ENCODE measurements at regions not wholly inside any gene's neighbourhood (a gene's known extent, or its start where the extent isn't known, plus 50 kb on each side); places are given as distances from the start of the nearest gene placed in this dataset.

DNA sequence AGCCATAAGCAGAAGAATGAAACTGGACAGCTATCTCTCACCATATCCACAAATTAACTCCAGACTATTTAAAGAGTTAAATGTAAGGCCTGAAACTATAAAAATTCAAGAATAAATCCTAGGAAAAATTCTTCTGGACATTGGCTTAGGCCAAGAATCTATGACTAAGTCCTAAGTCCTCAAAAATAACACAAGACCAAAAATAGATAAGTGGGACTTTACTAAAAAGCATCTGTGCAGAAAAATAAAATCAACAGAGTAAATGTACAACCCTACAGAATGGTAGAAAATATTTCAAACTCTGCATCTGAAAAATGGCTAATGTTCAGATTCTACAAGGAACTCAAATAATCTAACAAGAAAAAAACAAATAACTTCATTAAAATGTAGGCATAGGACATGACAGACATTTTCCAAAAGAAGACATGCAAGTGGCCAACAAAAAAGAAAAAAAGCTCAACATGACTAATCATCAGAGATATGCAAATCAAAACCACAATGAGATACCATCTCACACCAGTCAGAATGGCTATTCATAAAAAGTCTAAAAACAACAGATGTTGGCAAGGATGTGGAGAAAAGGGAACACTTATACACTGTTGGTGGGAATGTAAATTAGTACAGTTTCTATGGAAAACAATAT lies 61.0 kb upstream of the PPFIA2 start:
- no peaks in the 10 kb centered on the region for H3K9me3 Mint-ChIP-seq (ENCODE audit: unreplicated experiment)
- H3K36me3 Mint-ChIP-seq (ENCODE audit: unreplicated experiment) = no peaks in the 10 kb centered on the region
- no peak overlapping the region for H3K27ac Mint-ChIP-seq (ENCODE audit: unreplicated experiment)
- no peak overlapping the region for H3K4me3 Mint-ChIP-seq (ENCODE audit: unreplicated experiment)
- H3K27me3 Mint-ChIP-seq (ENCODE audit: unreplicated experiment) = no peaks in the 10 kb centered on the region
- no peak for DNase-seq
- TF ChIP-seq, protein P1, sequence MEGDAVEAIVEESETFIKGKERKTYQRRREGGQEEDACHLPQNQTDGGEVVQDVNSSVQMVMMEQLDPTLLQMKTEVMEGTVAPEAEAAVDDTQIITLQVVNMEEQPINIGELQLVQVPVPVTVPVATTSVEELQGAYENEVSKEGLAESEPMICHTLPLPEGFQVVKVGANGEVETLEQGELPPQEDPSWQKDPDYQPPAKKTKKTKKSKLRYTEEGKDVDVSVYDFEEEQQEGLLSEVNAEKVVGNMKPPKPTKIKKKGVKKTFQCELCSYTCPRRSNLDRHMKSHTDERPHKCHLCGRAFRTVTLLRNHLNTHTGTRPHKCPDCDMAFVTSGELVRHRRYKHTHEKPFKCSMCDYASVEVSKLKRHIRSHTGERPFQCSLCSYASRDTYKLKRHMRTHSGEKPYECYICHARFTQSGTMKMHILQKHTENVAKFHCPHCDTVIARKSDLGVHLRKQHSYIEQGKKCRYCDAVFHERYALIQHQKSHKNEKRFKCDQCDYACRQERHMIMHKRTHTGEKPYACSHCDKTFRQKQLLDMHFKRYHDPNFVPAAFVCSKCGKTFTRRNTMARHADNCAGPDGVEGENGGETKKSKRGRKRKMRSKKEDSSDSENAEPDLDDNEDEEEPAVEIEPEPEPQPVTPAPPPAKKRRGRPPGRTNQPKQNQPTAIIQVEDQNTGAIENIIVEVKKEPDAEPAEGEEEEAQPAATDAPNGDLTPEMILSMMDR (IDR thresholded peaks at IDR 0.05; ENCODE audit: partially characterized antibody, unreplicated experiment) = no peak
- no peaks in the 10 kb centered on the region for H3K4me1 Mint-ChIP-seq (ENCODE audit: low read depth, unreplicated experiment)

DNA sequence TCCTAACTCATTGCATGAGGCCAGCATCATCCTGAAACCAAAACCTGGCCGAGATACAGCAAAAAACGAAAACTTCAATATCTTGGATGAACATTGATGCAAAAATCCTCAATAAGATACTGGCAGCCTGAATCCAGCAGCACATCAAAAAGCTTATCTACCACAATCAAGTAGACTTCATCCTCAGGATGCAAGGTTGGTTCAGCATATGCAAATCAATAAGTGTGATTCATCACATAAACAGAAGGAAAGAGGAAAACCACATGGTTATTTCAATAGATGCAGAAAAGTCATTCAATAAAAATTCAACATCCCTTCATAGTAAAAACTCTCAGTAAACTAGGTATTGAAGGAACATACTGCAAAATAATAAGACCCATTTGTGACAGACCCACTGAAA lies 56.5 kb upstream of the PPFIA2 start:
- H3K9me3 Mint-ChIP-seq (ENCODE audit: unreplicated experiment) = no peaks in the 10 kb centered on the region
- no peak for DNase-seq
- no peak overlapping the region for H3K4me3 Mint-ChIP-seq (ENCODE audit: unreplicated experiment)
- TF ChIP-seq, protein P1 (IDR thresholded peaks at IDR 0.05; ENCODE audit: partially characterized antibody, unreplicated experiment) = no peak
- no peak overlapping the region for H3K27ac Mint-ChIP-seq (ENCODE audit: unreplicated experiment)
- no peaks in the 10 kb centered on the region for H3K27me3 Mint-ChIP-seq (ENCODE audit: unreplicated experiment)
- H3K4me1 Mint-ChIP-seq (ENCODE audit: low read depth, unreplicated experiment) = no peaks in the 10 kb centered on the region
- H3K36me3 Mint-ChIP-seq (ENCODE audit: unreplicated experiment) = no peaks in the 10 kb centered on the region

DNA sequence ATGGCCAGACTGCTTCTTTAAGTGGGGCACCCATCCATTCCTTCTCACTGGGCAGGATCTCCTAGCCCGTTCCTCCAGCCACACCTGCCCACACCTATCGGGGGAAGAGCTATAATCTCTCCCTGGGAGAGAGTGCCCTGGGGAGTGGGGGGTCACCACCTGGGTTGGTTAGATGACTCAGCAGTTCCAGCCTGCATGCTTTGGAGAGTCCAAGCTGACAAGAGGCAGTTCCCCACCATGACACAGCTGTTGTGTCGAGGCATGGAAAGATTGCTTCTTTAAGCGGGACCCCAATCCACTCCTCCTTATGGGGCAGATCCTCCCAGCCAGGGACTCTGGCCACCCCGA lies 52.6 kb upstream of the PPFIA2 start:
- no peaks in the 10 kb centered on the region for H3K4me1 Mint-ChIP-seq (ENCODE audit: low read depth, unreplicated experiment)

DNA sequence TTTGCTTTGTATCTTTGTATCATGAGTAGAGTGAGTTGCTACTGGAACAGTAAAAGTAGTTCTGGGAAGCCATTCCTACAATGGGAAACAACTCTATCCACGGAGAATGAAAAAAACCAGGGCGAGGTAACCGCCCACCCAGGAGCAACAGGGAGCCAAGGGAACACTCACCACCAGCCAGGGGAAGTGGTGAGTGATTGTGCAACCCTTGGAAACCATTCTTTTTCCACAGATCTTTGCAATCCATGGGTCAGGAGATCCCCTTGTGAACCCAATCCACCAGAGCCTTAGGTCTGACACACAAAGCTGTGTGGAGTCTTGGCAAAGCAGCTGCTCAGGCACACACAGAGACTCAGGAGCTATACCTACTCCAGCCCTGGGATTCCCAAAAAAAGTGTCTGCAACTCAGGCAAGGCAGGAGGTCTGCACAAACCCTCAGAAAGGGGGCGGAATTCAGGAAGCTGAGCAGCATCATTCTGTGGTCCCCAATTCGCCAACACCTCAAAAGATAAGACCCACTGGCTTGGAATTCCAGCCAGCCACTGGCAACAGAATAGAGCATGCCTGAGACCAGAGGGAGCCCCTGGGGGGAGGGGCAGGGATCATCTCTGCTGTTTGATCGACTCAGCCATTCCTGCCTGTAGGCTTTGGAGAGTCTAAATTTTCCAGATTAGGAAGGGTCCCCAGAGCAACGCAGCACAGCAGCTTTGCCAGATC lies 52.1 kb upstream of the PPFIA2 start:
- H3K27ac Mint-ChIP-seq (ENCODE audit: unreplicated experiment) = no peak overlapping the region
- H3K27me3 Mint-ChIP-seq (ENCODE audit: unreplicated experiment) = no peaks in the 10 kb centered on the region
- no peaks in the 10 kb centered on the region for H3K9me3 Mint-ChIP-seq (ENCODE audit: unreplicated experiment)
- TF ChIP-seq, protein P1 (IDR thresholded peaks at IDR 0.05; ENCODE audit: partially characterized antibody, unreplicated experiment) = no peak
- no peaks in the 10 kb centered on the region for H3K36me3 Mint-ChIP-seq (ENCODE audit: unreplicated experiment)
- H3K4me1 Mint-ChIP-seq (ENCODE audit: low read depth, unreplicated experiment) = no peaks in the 10 kb centered on the region
- no peak overlapping the region for H3K4me3 Mint-ChIP-seq (ENCODE audit: unreplicated experiment)
- DNase-seq = no peak

More for the DNA sequence above, 52.6 kb upstream of the PPFIA2 start:
- Mint-ChIP-seq H3K36me3 (ENCODE audit: unreplicated experiment) (no peaks in the 10 kb centered on the region), H3K27me3 (ENCODE audit: unreplicated experiment) (no peaks in the 10 kb centered on the region), H3K27ac (ENCODE audit: unreplicated experiment) (no peak overlapping the region), H3K4me3 (ENCODE audit: unreplicated experiment) (no peak overlapping the region), H3K9me3 (ENCODE audit: unreplicated experiment) (no peaks in the 10 kb centered on the region)
- no peak for DNase-seq
- TF ChIP-seq, protein P1 (IDR thresholded peaks at IDR 0.05; ENCODE audit: partially characterized antibody, unreplicated experiment) = no peak
